GM21447 (cell line): ENCODE measurements at regions not wholly inside any gene's neighbourhood (a gene's known extent, or its start where the extent isn't known, plus 50 kb on each side); places are given as distances from the start of the nearest gene placed in this dataset.

Experiments
- ATAC-seq: cut with Tn5 transposase; IDR thresholded peaks from one replicate; pipeline ENCODE4 v1.9.1; 2021; ENCODE audit not compliant: unreplicated experiment

DNA sequence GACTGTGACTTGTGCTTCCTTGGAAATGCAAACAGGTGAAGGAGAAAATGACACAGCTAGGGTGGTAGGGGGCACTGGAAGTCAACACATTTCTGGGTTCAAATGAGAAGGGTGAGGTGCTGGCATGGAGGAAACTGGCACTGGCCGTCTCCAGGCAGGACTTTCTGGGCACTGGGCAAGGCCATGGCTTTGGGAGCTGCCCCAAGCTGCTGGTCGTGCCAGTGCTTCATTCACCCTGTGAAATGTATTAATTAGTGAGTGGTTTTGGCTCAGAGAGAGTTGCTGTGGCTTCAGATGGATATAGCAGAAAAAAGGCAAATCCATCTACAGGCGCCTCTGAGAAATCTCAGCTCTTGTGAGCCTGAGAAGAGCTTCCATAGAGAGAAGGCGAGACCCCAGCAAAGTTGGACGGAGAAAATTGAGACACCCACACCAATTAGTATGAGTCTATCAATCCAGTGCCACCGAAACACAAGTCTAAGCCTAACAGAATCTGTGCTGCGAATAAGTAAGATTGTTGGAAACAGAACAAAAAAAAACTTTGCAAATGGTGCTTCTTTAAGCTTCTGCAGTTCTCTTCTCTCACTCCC is 202.1 kb upstream of the TNP1 start:
- ATAC-seq: no peak

DNA sequence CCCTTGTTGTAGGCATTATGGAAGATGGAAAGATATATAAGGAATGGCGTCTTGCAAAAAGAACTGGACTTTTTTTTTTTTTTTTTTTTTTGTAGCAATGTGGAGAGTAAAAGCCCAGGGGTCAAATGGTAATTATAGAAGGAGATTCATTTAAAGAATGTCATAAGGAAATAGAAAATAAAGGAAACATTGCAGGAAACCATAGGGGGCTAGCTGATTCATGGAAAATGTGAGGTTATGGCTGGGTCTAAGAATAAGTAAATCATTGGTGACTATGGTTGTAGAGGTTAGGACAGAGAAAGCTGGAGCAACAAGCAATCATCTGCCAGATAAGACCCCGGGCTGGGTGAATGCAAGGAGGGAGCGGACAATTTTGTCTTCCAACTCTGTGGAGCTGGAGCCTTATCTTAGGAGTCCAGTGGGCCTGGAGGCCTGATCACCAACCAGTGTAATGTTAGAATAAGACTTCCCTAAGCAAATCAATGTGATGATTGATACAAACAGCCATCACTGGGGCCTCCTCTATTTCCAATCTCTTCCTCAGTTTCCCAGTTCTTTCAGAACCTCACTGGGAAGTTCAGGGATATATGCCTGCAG is 201.2 kb upstream of the TNP1 start:
- ATAC-seq: no peak

DNA sequence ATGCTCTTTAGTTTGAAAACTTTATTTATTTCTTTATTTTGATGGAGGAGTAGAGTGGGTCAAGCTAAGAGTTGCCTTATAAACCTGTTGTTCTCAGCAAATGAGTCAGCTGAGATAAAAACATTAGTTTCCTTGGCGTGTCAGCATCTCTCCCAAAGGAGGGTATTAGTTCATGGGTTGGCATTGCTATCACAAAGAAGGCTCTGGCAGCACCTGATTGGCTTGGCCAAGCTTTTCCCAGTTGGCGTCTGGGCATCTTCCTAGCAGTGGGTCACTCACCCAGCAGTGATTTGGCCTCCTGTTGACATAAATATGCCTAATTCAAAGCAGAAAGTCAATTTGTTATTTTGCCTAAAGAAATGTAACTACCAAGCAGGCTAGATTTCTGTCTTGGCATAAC is 200.7 kb upstream of the TNP1 start:
- no peak for ATAC-seq

DNA sequence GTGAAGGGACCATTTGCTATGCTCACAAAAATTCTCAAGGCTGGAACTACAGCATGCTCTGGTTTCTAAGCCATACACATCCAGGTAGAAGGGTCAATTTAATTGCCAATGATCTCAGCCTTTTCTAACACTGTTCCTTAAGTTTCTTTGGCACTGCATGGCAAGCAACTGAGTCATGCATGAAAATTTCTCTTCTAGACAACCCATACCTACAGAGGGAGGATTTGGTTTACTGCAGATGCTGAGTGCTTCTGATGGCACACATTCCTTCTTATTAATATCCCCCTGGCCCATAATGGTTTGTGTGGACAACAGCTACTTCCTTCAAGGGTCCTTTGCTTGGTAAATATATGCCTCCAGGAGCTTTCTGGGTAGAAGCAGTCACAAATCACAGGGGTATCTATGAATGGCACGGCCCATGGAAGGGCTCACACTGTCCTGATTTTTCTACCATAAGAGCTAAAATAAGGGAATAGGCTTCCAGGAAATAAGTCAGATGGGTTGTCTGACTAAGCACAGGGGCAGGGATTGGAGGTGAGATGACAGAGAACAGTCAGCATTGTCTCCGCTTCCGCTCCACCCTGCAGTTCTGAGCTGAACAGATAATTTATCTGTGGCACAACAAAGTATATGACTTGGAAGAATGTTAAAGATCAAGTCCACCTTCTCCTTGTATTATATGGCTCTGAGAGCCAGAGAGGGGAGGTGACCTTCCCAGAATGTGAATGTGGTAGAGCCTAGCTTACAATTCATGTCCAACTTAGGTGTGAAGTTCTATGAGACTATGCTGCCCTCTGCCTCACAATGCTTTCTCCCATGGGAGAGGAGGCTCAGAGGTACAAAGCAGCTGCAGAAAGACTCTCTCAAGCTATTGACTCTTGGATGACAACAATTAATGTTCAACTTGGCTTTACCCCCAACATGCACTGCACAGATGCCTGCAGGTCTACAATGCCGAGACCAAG is 199.2 kb upstream of the TNP1 start:
- no peak for ATAC-seq

DNA sequence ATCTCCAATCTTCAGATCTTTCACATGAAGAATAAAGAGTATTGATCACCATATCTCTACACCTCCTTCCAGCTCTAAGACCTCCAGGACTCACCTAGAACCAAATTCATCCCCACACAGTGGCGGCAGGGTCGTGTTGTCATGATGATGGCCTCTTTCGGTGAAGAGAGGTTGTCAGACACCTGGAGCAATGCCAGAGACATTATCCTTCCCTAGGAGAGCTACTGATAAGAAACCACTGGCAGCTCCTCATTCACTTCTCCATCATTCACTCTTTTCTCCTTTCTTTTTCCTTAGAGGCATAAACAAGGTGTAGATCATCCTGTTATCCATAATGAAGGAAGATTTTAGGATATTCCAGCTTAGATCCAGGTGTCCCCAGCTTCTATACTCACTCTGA is 197.9 kb upstream of the TNP1 start:
- ATAC-seq: no peak

DNA sequence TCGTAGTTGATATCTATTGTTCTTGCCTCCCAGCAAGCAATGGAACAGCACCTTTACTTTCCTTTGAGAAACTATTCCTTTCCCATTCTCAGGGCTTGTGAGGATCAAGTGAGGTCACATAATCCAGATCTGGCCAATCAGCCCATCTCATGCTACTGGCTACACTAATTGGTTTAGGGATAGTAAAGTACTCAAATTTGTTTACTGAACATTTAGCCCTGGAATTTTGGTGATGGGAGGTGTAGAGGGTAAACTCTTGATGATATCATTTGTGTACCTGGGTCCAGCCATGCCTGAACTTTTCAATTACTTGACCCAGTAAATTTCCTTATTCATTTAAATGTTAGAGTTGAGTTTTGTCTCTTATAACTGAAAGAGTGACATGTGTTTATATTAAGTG is 195.8 kb upstream of the TNP1 start:
- no peak for ATAC-seq

DNA sequence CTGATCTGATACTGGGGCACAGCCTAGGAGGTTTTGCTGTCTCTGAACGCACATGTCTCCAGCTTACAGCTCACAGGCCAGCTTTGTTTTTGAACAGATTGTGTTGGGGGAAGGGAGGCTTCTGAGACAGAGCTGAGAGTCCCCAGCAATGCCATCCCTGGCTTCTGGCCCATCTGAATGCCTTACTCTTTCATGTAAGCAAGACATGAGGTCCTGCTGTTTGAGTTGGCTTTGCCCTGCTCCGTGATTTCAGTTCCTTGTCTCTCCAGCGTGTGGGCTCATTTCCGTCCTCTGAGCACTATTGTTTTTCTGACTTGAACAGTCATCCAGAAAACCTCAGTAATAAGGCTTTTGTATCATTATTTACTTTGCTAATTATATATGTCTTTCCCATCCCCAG is 194.9 kb upstream of the TNP1 start:
- no peak for ATAC-seq

DNA sequence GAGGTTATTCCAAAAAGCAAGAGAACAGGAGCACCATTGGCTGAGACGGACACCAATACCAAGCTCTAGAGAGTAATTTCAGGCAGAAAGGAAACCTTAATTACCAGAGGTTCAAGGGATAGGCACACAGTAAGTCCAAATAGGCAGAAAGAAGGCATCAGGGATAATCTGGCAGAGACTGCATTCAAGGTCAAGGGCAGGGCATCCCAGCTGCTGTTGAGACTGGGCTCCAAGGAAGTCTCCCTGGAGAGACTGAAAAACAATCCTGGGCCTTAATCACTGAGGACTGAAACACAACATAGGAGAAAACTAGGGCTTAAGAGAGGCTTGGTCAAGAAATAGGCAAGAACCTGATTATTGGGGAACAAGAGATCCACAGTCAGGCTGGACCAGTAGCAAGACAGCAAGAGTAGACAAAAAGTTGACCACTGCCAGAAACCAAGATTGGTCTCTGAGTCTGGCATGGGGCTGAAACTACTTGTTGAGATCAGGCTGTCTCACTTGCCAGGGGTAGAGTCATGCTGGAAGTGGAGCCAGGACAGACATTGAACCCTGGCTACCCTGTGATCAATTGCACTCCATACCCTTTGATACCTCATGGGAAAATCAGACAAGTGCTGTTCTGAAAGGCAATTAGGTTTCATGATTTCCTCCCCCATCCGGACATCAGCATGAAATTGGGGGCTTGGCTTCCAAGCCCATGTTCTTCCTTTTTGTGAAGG is 193.2 kb upstream of the TNP1 start:
- ATAC-seq: no peak

DNA sequence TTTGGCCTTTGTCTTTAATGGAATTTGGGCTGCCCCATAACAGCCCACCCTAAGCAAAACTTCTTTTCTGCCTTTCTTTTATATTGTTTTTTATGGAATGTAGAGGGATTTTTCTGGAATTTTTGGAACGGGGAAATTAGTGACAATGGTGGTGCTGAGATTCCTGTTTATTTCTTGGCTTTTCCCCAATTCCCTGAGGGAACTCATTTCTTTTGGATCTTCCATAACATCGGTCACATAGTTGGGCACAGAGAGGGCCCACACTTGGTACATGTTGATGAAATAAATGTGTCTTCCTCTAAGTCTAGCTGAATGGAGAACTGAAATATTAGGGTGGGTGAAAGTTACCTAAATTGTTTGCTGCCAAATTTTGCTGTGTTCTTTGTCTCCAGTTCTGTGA is 191.6 kb upstream of the TNP1 start:
- ATAC-seq: no peak

DNA sequence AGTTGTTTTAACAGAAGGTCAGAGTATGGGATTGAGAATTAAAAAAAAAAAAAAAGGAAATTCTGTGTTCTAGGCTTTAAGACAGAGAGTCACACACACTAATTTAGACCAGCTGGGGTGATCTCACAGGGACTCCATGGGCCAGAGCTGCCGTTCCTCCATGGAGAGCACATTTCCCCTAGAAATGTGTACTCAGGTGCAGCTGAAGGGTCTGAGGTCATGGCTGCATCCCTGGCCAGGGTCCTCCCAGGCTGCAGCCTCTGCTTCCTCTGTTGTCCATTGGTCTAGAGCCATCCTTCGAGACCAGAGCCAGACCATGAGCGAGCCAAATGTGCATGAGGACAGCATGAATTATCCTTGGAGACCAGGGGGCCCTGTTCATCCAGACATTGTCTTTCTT is 190.1 kb upstream of the TNP1 start:
- ATAC-seq: no peak

DNA sequence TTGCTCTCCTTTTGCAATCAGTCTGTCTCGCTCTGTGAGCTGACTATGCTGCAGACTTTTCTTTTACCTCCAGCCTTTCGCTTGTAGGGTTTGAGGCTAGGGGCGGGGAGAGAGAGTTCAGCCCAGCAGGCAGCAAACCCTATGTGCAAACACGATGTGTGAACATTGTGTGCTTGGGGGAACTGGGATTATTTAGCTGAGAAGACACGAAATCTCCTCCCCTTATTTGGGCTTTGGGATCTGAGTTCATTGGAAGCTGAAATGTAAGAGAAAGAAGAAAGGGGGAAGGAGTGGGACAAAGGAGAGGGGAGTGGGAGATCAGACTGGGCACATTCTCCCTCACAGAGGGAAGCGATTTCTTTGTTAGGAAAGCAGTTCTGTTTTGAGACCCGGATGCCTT is 189.6 kb upstream of the TNP1 start:
- no peak for ATAC-seq

DNA sequence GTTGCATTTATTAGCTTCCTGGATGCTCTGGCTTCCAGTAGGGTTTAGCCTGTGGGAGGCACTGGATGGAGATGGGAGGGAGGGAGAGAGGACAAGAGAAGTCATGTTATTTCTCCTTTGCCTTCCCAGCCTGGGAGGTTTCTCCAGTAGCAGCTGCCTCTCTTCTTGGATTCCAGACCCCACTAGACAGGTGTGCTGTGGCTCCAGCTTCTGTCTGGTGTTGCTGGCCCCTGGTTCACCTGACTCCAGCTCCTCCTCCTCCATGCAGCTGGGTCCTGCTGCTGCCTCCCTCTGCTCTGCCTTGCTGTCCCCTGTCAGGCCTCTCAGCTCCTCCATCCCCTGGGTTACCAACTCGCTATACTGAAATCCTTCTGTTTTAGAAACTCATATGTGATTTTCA is 188.9 kb upstream of the TNP1 start:
- no peak for ATAC-seq

DNA sequence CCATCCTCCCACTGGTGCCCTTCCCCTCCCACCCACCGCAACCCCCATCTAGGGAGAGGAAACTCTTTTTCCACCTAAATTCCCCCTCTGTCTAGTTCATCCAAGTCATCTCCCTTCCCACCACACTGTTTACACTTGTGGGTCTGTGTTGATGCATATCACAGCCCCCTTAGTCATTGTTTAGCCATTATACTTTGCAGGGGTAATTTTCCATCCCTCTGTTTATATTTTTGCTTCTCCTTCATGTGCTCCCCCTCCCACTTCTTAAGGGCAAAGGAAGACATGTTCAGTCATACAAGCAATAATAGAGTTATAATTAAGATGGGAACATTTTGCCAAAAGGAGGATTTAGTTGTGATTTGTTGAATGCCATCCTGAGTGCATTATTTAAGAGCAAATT is 187.8 kb upstream of the TNP1 start:
- no peak for ATAC-seq

DNA sequence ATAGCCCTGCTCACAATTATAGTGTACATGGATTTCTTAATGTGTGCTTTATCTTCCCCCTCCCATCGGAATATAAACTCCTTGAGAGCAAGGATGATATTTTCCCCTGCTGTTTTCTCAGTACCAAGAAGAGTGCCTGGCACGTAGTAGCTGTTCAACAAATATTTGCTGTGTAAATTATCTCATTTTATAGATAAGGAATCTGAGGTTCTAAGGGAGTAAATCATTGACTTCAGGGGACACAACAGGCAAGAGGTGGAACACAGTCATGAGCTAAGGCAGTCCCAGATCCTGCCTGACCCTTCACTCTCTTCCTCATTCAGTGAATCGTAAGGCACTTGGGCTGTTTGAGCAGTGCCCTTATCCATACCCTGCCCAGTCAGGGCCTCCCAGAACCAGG is 187.3 kb upstream of the TNP1 start:
- no peak for ATAC-seq

DNA sequence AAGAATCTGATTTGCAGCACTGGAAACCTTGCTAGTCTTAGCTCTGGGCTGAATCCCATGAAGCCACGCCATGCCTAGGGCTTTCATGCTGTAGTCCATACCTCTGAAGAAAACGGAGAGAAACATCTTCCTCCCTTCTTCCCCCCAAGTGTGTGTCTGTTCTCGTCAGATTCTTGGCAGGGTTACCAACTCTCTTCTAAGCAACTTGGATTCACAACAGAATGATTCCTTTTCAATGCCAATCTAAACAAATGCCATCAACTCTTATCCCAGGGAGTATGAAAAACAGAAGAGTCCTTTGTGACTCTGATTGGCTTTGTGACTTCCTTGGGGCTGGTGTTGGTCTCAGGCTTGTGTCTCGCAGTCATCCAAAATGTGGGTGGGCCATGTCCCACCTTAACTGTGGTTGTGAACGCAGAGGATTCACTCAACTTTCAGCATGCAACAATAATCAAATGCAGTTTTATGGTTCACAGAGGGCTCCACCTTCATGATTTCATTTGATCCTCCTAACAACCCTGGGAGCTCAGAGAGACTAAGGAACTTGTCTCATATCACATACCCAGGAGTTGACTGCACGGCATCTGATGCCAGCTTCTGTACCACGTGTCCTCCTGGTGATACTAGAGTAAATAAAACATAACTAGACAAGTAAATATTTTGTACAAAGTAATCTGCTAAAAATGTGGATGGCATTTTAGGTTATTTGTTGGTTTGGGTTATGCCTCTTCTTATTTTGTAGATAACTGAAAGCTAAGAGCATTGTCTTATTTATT is 186.0 kb upstream of the TNP1 start:
- no peak for ATAC-seq

DNA sequence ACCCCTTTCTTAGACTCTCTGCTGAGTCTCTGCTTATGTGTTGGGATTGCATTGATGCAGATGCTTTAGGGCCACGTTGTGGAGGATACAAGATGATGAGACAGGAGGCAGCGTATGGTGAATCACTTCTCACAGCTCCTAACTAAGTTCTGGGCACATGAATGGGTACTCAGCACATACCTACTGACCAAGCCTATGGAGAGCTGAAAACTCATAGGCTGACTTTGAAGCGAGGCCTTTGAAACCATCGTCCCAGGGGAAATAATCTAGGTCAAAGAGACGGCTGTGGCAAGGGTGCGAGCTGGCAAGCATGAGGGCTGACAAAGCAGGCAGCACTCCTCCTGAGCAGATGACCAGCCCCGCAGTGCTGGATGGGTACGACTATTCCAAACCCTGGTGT is 180.2 kb upstream of the TNP1 start:
- ATAC-seq: no peak

DNA sequence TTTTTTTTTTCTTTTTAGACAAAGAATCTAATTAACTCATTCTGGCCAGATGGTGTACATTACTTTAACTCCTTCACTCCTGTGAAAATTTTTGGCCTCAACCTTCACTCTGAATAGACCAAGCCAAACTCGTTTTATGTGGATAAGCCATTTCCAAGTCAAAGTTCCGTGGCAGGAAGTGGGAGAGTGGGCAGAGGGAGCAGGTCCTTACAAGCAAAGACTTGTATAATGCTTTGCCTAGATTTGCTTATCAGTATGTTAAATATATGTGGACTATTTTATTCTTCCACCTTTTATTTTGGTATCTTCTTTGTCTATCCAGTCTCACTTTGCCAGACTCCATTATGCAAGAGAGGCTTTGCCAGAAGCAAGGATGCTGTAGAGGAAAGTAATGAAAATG is 178.1 kb upstream of the TNP1 start:
- no peak for ATAC-seq

DNA sequence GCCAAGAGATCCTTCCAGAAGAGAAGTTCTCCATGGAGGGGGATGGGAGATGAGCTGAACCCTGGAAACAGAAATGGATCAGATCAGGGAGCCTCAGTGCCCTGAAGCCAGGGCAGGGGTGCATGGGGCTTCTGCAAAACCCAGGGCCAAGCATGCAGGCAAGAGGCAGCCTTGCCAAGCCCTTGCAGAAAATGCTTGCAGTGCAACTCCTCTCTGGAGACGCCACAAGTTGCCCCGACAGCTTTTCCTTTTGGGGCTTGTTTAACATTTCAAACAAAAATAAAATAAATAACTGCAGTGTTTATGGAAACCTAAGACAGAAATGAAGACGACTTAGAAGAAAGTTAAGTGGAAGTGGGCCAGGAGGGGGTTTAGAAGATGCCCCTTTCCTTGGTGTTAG is 177.5 kb upstream of the TNP1 start:
- no peak for ATAC-seq

DNA sequence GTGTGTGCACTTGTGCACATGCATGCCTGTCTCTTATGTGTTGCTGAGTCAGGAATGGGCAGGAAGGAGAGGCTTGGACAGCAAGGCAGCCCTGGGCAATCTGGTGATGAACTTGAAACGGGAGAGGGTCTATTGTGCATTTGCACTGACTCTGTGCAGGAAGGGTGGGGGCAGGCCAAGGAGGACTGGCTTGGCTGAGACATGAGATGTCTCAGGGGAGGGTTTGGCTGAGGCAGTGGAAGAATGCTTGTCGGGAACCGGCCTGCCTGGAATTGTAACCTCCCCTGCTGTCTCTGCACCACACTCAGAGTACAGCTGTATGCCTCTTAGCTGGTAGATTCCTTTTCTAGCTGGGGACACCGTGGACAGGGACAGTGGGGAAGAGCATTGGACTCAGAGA is 176.1 kb upstream of the TNP1 start:
- no peak for ATAC-seq

DNA sequence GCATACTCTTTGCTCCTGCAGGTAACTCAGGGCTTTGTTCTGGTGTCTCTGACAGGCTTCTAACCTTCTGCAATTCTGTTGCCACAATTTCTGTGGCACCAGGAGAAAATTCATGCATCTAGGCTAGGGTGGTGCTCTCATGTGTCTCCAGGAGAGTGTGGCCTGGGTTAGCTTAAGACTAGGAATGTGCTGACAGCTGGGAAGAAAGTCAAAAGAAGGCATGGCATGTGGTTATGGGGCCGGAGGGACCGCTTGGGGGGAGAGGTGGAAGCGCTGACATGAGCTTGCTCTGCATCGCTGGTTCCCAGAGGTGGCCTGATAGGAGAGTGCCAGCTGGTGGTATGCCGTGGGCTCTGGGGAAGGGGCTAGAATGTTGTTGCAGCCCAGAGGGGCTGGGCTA is 173.3 kb upstream of the TNP1 start:
- ATAC-seq: no peak

DNA sequence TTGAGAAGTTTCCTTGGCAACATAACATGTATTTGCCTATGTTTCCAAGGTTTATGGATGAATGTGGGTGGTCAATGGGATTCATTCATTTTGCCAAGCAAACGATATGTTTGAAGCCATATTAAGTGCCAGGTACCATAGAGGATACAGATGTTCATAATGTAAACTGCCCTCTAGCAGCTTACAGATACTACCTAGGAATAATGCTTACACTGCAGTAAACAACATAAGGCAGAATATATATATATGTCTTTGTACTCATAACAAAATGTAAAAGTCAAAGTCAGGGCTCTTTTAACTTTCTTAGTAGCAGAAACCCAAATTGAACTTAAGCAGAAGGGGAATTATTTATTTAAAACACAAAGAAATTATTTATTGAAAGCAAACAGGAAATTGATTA is 171.6 kb upstream of the TNP1 start:
- ATAC-seq: no peak
